ENCODE measurements at regions not wholly inside any gene's neighbourhood (a gene's known extent, or its start where the extent isn't known, plus 50 kb on each side); places are given as distances from the start of the nearest gene placed in this dataset.

DNA sequence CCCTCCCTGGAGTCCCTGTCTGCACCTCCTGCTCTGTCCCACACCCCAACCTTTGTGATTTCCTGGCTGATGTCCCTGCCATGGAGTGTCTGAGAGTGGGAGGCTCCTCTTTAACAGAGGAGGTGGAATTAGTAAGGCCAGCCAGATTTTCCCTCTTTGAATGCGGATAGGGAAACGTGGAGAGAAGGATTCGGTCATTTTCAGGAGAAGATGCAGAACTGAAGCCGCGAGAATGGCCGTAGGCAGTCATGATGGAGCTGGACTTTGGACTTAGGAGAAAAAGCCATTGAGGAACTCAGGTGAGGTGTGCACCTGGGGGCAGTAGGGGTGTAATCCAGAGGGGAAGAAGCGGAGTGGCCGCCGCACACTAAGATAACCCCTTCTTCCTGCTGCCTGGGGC, 138.1 kb upstream of the ATP10A start:
- no peak overlapping the region for H3K9ac ChIP-seq (ENCODE audit: low read length)
- H3K4me1 Mint-ChIP-seq (ENCODE audit: low read depth, unreplicated experiment): no peaks in the 10 kb centered on the region
- no peak overlapping the region for H3K4me3 ChIP-seq (ENCODE audit: insufficient read depth, low read depth, low read length)
- no peaks in the 10 kb centered on the region for H4K20me1 ChIP-seq (ENCODE audit: insufficient read depth, low read length)
- H3K4me1 ChIP-seq (ENCODE audit: insufficient read depth, low read length): no peaks in the 10 kb centered on the region
- no peak overlapping the region for H3K27ac ChIP-seq (ENCODE audit: low read depth, low read length)
- H3K9me3 Mint-ChIP-seq (ENCODE audit: unreplicated experiment): peaks cover 8% of the 10 kb centered on the region
- H3K9me3 ChIP-seq (ENCODE audit: insufficient read depth, low read depth, low read length): no peaks in the 10 kb centered on the region
- H2AFZ ChIP-seq (ENCODE audit: low read depth, low read length): no peak overlapping the region
- no peak overlapping the region for H3K4me3 Mint-ChIP-seq (ENCODE audit: unreplicated experiment)
- no peaks in the 10 kb centered on the region for H3K27me3 ChIP-seq (ENCODE audit: insufficient read depth, low read length)
- no peaks in the 10 kb centered on the region for H3K36me3 ChIP-seq (ENCODE audit: insufficient read depth, low read length)
- no peak for TF ChIP-seq EZH2 (IDR thresholded peaks at IDR 0.05; ENCODE audit: insufficient read depth, low read length)
- TF ChIP-seq, protein P1, sequence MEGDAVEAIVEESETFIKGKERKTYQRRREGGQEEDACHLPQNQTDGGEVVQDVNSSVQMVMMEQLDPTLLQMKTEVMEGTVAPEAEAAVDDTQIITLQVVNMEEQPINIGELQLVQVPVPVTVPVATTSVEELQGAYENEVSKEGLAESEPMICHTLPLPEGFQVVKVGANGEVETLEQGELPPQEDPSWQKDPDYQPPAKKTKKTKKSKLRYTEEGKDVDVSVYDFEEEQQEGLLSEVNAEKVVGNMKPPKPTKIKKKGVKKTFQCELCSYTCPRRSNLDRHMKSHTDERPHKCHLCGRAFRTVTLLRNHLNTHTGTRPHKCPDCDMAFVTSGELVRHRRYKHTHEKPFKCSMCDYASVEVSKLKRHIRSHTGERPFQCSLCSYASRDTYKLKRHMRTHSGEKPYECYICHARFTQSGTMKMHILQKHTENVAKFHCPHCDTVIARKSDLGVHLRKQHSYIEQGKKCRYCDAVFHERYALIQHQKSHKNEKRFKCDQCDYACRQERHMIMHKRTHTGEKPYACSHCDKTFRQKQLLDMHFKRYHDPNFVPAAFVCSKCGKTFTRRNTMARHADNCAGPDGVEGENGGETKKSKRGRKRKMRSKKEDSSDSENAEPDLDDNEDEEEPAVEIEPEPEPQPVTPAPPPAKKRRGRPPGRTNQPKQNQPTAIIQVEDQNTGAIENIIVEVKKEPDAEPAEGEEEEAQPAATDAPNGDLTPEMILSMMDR (IDR thresholded peaks at IDR 0.05; ENCODE audit: insufficient read depth, low read depth, low read length): no peak
- H3K27me3 Mint-ChIP-seq (ENCODE audit: low read depth, unreplicated experiment): peaks cover 9% of the 10 kb centered on the region
- H3K4me2 ChIP-seq (ENCODE audit: low read length): no peak overlapping the region
- no peak for FAIRE-seq
- no peaks in the 10 kb centered on the region for H3K36me3 Mint-ChIP-seq (ENCODE audit: low read depth, unreplicated experiment)
- DNase-seq (ENCODE audit: low read depth): no peak
- H3K79me2 ChIP-seq (ENCODE audit: insufficient read depth, low read length): no peaks in the 10 kb centered on the region
- no peak overlapping the region for H3K27ac Mint-ChIP-seq (ENCODE audit: unreplicated experiment)

DNA sequence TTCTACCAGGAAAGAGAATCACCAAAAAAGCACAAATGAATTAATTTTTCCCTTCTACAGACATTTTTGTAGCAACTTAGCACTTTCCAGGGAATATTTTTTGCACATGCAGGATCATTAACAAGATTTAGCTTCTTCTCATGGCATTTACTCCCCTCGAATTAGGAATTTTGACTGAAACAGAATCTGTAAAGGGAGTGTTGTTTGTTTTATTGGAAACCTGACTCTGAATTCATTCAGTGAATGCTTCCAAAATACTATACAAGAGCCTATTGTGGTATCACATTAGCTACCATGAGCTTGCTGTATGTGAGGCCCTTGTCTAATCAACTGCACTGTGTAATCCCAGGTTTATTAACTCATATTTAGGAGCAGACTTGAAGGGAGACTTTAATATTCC, 130.4 kb upstream of the ATP10A start:
- no peak overlapping the region for H3K4me3 ChIP-seq (ENCODE audit: insufficient read depth, low read depth, low read length)
- Mint-ChIP-seq H3K4me3 (ENCODE audit: unreplicated experiment) (no peak overlapping the region), H3K27ac (ENCODE audit: unreplicated experiment) (no peak overlapping the region), H3K36me3 (ENCODE audit: low read depth, unreplicated experiment) (no peaks in the 10 kb centered on the region), H3K4me1 (ENCODE audit: low read depth, unreplicated experiment) (no peaks in the 10 kb centered on the region), H3K9me3 (ENCODE audit: unreplicated experiment) (peaks cover 15% of the 10 kb centered on the region), H3K27me3 (ENCODE audit: low read depth, unreplicated experiment) (no peaks in the 10 kb centered on the region)
- no peaks in the 10 kb centered on the region for H4K20me1 ChIP-seq (ENCODE audit: insufficient read depth, low read length)
- no peaks in the 10 kb centered on the region for H3K4me1 ChIP-seq (ENCODE audit: insufficient read depth, low read length)
- no peak overlapping the region for H3K27ac ChIP-seq (ENCODE audit: low read depth, low read length)
- H3K9ac ChIP-seq (ENCODE audit: low read length): no peak overlapping the region
- no peaks in the 10 kb centered on the region for H3K79me2 ChIP-seq (ENCODE audit: insufficient read depth, low read length)
- peaks cover 2% of the 10 kb centered on the region for H3K9me3 ChIP-seq (ENCODE audit: insufficient read depth, low read depth, low read length)
- TF ChIP-seq, protein P1 (IDR thresholded peaks at IDR 0.05; ENCODE audit: insufficient read depth, low read depth, low read length): no peak
- no peak for TF ChIP-seq EZH2 (IDR thresholded peaks at IDR 0.05; ENCODE audit: insufficient read depth, low read length)
- FAIRE-seq (no peak), DNase-seq (ENCODE audit: low read depth) (no peak)
- no peaks in the 10 kb centered on the region for H3K27me3 ChIP-seq (ENCODE audit: insufficient read depth, low read length)
- H2AFZ ChIP-seq (ENCODE audit: low read depth, low read length): no peak overlapping the region
- H3K4me2 ChIP-seq (ENCODE audit: low read length): no peak overlapping the region
- no peaks in the 10 kb centered on the region for H3K36me3 ChIP-seq (ENCODE audit: insufficient read depth, low read length)

DNA sequence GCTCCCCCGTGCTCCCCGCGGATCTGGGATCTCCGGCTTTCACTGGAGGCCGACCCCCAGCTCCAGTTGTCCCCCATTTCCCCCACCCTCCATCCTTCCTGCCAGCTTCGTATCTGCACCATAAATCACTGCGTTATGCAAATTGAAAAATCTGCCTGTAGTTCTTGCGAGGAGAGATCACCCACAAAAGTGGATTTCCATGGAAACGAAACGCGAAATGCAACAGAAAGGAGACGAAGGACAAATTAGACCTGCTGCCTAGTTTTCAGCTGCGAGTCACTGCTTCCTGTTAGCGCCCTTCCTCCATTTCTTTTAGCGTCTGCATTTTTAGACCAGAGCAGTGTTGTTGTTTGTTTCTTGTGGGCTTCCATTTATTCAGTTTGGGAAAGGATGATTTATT, 127.1 kb upstream of the ATP10A start:
- peaks cover 2% of the 10 kb centered on the region for H3K9me3 ChIP-seq (ENCODE audit: insufficient read depth, low read depth, low read length)
- H3K36me3 Mint-ChIP-seq (ENCODE audit: low read depth, unreplicated experiment): no peaks in the 10 kb centered on the region
- no peaks in the 10 kb centered on the region for H3K79me2 ChIP-seq (ENCODE audit: insufficient read depth, low read length)
- H3K36me3 ChIP-seq (ENCODE audit: insufficient read depth, low read length): no peaks in the 10 kb centered on the region
- H3K27me3 Mint-ChIP-seq (ENCODE audit: low read depth, unreplicated experiment): no peaks in the 10 kb centered on the region
- H3K27ac ChIP-seq (ENCODE audit: low read depth, low read length): no peak overlapping the region
- no peak overlapping the region for H3K27ac Mint-ChIP-seq (ENCODE audit: unreplicated experiment)
- no peaks in the 10 kb centered on the region for H3K27me3 ChIP-seq (ENCODE audit: insufficient read depth, low read length)
- no peak overlapping the region for H3K4me3 ChIP-seq (ENCODE audit: insufficient read depth, low read depth, low read length)
- no peaks in the 10 kb centered on the region for H3K4me1 Mint-ChIP-seq (ENCODE audit: low read depth, unreplicated experiment)
- DNase-seq (ENCODE audit: low read depth): no peak
- H3K4me1 ChIP-seq (ENCODE audit: insufficient read depth, low read length): no peaks in the 10 kb centered on the region
- H4K20me1 ChIP-seq (ENCODE audit: insufficient read depth, low read length): no peaks in the 10 kb centered on the region
- no peak overlapping the region for H2AFZ ChIP-seq (ENCODE audit: low read depth, low read length)
- H3K4me2 ChIP-seq (ENCODE audit: low read length): no peak overlapping the region
- TF ChIP-seq, protein P1 (IDR thresholded peaks at IDR 0.05; ENCODE audit: insufficient read depth, low read depth, low read length): no peak
- no peak for TF ChIP-seq EZH2 (IDR thresholded peaks at IDR 0.05; ENCODE audit: insufficient read depth, low read length)
- H3K9me3 Mint-ChIP-seq (ENCODE audit: unreplicated experiment): peaks cover 10% of the 10 kb centered on the region
- no peak for FAIRE-seq
- H3K4me3 Mint-ChIP-seq (ENCODE audit: unreplicated experiment): no peak overlapping the region
- no peak overlapping the region for H3K9ac ChIP-seq (ENCODE audit: low read length)

Measured in astrocyte (in vitro differentiated cells and primary cell).